Putamen (tissue), 1 donor: ENCODE measurements at regions not wholly inside any gene's neighbourhood (a gene's known extent, or its start where the extent isn't known, plus 50 kb on each side); places are given as distances from the start of the nearest gene placed in this dataset.
"Not testable (repeated sequence)": the region's sequence is repeated elsewhere in the genome, so short reads cannot be mapped to it uniquely, and the experiment has no call there.

ENCODE experiments used
- DNase-seq: peaks from one replicate; pipeline ENCODE4 v3.0.0-alpha.2; 2016; ENCODE audit warnings: low spot score

GRCh38 chr13:23947893-23948292 is 50.6 kb upstream of the C1QTNF9B start:
- DNase-seq: no peak

- no peak for DNase-seq
Measured at GRCh38 chr13:23949200-23949599, 51.9 kb upstream of the C1QTNF9B start.

GRCh38 chr13:23949736-23950135 is 52.4 kb upstream of the C1QTNF9B start:
- no peak for DNase-seq

GRCh38 chr13:23950736-23951510 is 53.6 kb upstream of the C1QTNF9B start:
- no peak for DNase-seq

GRCh38 chr13:23952796-23953195 is 55.5 kb upstream of the C1QTNF9B start:
- no peak for DNase-seq

GRCh38 chr13:23953860-23954512 is 56.7 kb upstream of the C1QTNF9B start:
- DNase-seq: no peak

DNA sequence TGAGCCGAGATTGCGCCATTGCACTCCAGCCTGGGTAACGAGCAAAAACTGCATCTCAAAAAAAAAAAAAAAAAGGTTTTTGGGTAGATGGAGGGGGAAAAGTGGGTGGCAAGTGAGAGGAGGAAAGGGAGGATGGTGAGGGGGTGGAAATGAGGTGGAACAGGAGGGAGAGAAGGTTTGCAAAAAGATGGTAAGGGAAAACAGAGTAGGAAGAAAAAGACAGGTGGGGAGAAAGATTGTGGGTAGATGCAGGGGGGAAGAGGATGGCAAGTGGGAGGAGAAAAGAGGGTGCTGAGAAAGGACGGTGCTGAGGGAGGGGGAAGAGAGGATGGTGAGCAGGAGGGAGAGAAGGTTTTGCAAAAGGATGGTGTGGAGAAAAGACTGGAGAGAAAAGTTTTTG is 57.8 kb upstream of the C1QTNF9B start:
- no peak for DNase-seq

- no peak for DNase-seq
Measured at GRCh38 chr13:23956106-23956505, 58.8 kb upstream of the C1QTNF9B start.

GRCh38 chr13:23957981-23958380 is 60.7 kb upstream of the C1QTNF9B start:
- DNase-seq: no peak

DNA sequence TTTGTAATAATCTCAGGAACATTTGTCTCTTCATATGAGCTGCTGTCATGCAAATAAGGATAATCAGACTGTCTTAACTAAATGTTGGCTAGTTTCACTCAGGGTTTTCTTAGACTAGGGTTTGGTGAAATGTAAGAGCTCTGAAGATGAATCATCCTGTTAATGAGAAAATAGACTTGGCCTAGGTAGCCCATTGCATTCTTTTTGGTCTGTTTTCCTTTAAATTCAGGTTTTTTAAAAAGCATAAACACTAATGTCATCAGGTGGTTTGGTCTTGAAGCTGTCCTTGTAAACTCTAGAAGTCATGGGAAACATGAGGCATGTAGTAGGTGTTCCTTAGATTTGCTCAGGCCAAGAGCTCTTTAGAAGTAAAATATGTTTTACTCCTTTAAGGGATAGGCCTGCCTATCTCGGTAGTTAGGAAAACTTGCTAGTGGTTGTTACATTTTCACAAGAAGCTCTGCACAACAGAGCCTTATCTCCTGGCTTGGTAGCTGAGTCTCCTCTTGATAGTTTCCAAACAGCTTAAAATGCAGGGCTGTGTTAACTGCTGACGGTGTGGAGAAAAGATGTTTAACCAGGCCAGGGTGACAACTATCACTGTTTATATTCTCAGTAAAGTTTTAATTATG is 62.0 kb upstream of the C1QTNF9B start:
- no peak for DNase-seq

GRCh38 chr13:23960566-23961156 is 63.4 kb upstream of the C1QTNF9B start:
- no peak for DNase-seq

GRCh38 chr13:23963184-23963931 is 66.1 kb upstream of the C1QTNF9B start:
- DNase-seq: no peak

GRCh38 chr13:23963947-23964346 is 66.6 kb upstream of the C1QTNF9B start:
- DNase-seq: no peak

DNA sequence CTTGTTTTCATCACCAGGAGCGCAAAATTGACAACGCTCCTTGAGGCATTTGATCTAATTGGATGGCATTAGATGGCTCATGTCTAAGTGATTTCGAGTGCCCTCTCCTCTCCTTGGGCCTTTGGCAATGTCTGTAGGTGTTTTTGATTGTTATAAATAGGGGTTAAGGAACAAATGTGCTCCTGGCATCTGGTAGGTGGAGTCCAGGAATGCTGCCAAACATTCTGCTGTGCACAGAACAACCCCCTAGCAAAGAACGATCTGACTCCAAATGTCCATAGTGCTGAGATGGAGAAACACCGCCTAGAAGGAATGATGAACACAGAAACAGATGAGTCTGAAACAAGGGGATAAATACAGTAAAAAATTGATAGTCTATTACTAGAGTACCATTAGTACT is 68.0 kb upstream of the C1QTNF9B start:
- no peak for DNase-seq

DNA sequence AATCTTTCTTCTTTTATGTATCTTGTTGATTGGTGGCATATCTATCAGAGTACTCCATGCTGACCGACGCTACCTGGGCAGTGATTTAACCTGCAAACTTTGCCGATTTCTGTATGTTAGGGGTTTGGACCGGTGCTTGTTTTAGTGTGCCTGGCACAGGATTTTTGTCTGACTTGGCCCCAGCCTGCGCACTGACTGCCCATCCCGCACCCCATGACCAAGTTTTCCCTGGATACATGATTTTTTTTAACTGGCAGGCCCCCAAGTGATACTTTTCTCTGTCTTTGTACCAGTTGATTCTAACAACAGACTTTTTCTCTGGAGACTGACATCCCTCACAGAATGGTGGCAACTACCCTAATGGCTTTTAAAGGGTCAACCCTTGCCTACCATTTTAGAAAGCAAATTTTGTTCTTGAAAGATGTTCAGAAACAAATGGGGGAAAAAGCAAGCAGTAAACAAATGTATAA is 69.0 kb upstream of the C1QTNF9B start:
- no peak for DNase-seq

- peak; percentile 40 for DNase-seq
Measured at GRCh38 chr13:23966691-23967615, 69.7 kb upstream of the C1QTNF9B start.

DNA sequence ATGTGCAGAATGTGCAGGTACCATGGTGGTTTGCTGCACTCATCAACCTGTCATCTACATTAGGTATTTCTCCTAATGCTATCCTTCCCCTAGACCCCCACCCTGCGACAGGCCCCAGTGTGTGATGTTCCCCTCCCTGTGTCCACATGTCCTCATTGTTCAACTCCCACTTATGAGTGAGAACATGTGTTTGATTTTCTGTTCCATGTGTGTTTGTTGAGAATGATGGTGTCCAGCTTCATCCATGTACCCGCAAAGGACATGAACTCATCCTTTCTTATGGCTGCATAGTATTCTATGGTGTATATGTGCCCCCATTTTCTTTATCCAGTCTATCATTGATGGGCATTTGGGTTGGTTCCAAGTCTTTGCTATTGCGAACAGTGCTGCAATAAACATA is 70.5 kb upstream of the C1QTNF9B start:
- DNase-seq: not testable (repeated sequence)

- no peak for DNase-seq
Measured at GRCh38 chr13:23969647-23970046, 72.3 kb upstream of the C1QTNF9B start.

- peak; percentile 81 for DNase-seq
Measured at GRCh38 chr13:23979361-23980159, 82.3 kb upstream of the C1QTNF9B start.

- DNase-seq: peak; percentile 88
Measured at GRCh38 chr13:23980160-23980551, 82.9 kb upstream of the C1QTNF9B start.
